ENCODE measurements at regions not wholly inside any gene's neighbourhood (a gene's known extent, or its start where the extent isn't known, plus 50 kb on each side); places are given as distances from the start of the nearest gene placed in this dataset.

DNA sequence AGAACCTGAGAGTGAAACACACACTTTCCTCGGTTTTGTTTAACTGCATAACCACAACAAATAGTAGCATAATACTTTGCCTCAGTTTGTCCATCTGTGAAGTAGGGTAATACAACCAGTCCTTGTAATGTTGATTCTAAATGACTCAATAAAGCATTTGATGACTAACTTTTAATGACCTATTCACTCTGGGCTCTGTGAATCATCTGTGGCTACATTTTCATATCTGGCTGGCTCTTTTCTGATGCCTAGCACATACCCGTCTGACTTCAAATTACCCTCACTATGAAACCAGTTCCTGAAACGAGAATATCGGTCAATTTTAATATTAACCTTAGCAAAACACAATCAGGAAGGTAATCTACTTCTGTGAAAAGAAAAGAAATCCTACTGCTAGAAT is 151.0 kb downstream of the SH2D1A start:
- no peak for TF ChIP-seq CTCF (IDR thresholded peaks at IDR 0.05; ENCODE audit: insufficient read depth, low read depth, low read length, missing control alignments)

DNA sequence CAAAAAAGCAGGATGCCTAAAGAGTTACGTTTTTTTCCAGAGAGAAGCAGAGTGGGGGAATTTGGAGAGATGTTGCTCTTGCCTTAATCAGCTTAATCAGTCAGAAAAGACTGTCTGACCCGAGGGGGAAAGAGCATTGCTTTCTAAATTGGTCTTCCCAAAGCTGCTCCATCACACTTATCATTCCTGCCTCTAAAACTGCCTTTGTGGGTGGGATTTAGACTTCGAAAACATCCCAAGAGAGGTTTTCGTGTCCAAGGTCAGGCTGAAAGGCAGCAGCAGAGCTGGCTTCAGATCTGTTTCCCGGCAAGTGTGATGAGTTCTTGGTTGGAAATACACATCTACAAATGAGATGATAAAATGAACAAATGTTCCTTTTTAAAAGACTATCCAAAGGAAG is 155.2 kb downstream of the SH2D1A start:
- DNase-seq (ENCODE audit: low read depth) = no peak
- no peak for TF ChIP-seq CTCF (IDR thresholded peaks at IDR 0.05; ENCODE audit: insufficient read depth, low read depth, low read length, missing control alignments)
- no peak overlapping the region for H3K4me3 ChIP-seq (ENCODE audit: low read depth, low read length)

More for the DNA sequence above, 151.0 kb downstream of the SH2D1A start:
- H3K4me3 ChIP-seq (ENCODE audit: low read depth, low read length) = no peak overlapping the region
- DNase-seq (ENCODE audit: low read depth) = no peak

DNA sequence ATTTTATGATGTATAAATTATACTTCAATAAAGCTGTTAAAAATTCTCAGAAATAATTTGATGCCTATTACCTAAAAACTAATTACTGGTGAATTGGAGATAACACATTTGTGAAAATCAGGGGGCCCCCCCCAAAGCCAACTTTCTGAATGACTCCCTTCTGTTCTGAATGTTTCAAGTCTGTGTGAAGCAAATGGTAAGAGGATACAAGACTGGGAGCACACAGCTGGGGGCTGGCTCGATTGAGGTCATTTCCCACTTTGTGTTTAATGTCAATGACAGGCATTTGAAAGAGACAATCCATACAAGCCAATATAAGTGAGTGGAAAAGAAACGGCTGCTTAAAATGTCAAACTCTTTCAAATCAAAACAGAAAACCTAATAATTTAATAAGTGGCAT is 155.8 kb downstream of the SH2D1A start:
- no peak overlapping the region for H3K4me3 ChIP-seq (ENCODE audit: low read depth, low read length)
- TF ChIP-seq CTCF (IDR thresholded peaks at IDR 0.05; ENCODE audit: insufficient read depth, low read depth, low read length, missing control alignments) = no peak
- no peak for DNase-seq (ENCODE audit: low read depth)

- no peak for DNase-seq (ENCODE audit: low read depth)
- TF ChIP-seq CTCF (IDR thresholded peaks at IDR 0.05; ENCODE audit: insufficient read depth, low read depth, low read length, missing control alignments) = no peak
- no peak overlapping the region for H3K4me3 ChIP-seq (ENCODE audit: low read depth, low read length)
Measured at GRCh38 chrX:124502599-124502998, 156.2 kb downstream of the SH2D1A start.

DNA sequence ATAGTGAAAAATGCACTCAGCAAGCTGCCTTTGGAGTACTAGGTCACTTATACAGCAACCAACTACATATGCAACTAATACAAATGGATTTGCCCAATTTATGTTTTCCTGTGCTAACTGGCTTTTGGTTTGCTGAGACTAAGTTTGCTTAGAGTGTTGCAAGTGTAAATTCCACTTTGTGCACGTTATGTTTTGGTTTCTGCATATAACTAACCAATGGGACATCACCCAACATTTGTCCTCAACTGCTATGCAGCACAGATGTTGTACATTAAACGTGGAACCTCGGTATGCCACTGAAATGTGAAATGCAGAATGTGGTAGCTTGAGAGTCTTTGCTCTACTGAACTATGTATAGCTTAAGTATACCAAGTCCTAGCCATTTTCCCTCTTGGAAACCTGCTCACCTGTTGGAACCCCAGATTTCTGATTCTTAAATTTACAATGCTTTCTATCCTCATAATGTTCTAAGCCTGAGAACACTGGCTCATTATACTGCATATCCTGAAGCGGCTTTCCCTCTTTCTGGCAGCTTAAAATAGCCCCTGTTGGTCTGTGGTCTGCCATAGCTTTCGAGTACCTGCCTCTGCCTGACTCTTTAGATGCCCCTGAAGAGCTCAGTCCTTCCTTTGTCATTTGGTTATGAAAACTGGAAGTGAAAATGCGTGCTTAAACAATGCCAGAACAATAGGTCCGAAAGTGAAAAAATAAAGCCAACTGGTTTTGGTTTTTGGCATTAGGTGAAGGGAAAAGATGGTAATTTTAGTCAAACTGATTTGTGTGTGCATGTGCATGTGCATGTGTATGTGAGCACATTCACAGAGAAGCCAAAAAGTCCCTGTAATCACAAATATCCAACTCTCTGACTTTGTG is 158.0 kb downstream of the SH2D1A start:
- no peak overlapping the region for H3K4me3 ChIP-seq (ENCODE audit: low read depth, low read length)
- DNase-seq (ENCODE audit: low read depth) = peak; percentile 38
- TF ChIP-seq CTCF (IDR thresholded peaks at IDR 0.05; ENCODE audit: insufficient read depth, low read depth, low read length, missing control alignments) = no peak

DNA sequence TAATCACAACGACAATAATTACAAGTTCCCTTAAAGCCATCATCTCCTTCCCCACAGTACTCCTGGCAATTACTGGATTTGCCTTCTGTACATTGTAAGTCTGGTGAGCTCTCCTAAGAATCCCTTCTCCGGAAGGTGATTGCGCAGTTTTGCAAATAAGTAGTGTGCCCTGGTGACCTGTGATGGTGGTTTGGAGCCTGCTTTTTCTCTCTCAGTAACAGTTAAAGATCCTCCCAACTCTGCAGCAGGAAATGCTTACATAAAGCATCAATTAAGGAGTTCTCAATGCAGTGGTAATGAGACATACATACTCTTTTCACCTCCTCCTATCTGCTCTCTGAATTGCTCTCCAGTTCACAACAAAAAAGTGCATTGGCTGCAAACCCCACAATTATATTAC is 159.7 kb downstream of the SH2D1A start:
- DNase-seq (ENCODE audit: low read depth) = no peak
- H3K4me3 ChIP-seq (ENCODE audit: low read depth, low read length) = no peak overlapping the region
- TF ChIP-seq CTCF (IDR thresholded peaks at IDR 0.05; ENCODE audit: insufficient read depth, low read depth, low read length, missing control alignments) = no peak

- no peak for DNase-seq (ENCODE audit: low read depth)
- H3K4me3 ChIP-seq (ENCODE audit: low read depth, low read length) = no peak overlapping the region
- TF ChIP-seq CTCF (IDR thresholded peaks at IDR 0.05; ENCODE audit: insufficient read depth, low read depth, low read length, missing control alignments) = no peak
Measured at GRCh38 chrX:124507246-124507645, 160.9 kb downstream of the SH2D1A start.
